NCI-H524 treated with DMSO at 0.1 percent for 48 hours (cell line): ENCODE measurements at regions not wholly inside any gene's neighbourhood (a gene's known extent, or its start where the extent isn't known, plus 50 kb on each side); places are given as distances from the start of the nearest gene placed in this dataset.

Experiments
- DNase-seq: peaks from one replicate; lab custom pipeline; 2025; lab: John Stamatoyannopoulos, UW

- DNase-seq, result no peak
Measured at GRCh38 chr3:21140785-21141184, 610.2 kb downstream of the ZNF385D start.

- no peak for DNase-seq
Measured at GRCh38 chr3:21138085-21138484, 612.9 kb downstream of the ZNF385D start.

GRCh38 chr3:21132896-21133295 is 618.1 kb downstream of the ZNF385D start:
- no peak for DNase-seq

- no peak for DNase-seq
Measured at GRCh38 chr3:21120826-21121225, 630.2 kb downstream of the ZNF385D start.

- no peak for DNase-seq
Measured at GRCh38 chr3:21117370-21117769, 633.6 kb downstream of the ZNF385D start.

DNA sequence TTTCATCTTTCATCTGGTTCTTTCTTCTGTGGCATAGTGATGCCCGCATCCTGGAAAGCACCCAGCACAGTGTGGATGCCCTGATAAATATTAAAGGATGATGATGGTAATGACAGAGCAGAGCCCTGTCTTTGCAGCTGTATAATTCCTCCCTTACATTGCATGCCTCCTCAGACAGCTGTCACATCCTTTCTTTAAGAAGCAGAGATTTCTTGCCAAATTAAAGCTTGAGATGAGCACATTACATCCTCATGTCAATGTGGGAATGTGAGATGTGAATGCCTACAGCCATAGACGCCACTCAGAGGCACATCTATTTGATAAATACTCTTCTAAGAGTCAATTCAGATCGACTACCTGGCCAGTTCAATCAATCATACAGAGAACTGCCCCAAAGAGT is 642.0 kb downstream of the ZNF385D start:
- no peak for DNase-seq

DNA sequence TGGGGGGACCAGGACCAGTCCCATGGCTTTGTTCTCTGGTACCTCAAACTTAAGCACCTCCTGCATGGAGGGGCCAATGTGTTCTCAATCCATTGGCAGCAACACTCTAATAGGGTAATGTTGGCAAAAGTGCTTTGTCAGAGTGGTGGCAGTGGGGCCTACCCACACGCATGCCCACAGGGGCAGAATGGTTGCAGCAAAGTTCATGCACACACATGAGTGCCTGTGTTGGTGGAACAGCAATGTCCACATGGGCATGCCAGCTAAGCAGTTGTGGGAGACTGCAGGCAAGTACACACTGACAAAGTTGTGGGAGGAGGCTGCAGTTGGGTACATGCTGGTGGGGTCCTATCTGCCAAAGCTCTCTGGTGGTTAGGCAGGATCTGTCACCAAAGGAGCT is 645.2 kb downstream of the ZNF385D start:
- no peak for DNase-seq

DNA sequence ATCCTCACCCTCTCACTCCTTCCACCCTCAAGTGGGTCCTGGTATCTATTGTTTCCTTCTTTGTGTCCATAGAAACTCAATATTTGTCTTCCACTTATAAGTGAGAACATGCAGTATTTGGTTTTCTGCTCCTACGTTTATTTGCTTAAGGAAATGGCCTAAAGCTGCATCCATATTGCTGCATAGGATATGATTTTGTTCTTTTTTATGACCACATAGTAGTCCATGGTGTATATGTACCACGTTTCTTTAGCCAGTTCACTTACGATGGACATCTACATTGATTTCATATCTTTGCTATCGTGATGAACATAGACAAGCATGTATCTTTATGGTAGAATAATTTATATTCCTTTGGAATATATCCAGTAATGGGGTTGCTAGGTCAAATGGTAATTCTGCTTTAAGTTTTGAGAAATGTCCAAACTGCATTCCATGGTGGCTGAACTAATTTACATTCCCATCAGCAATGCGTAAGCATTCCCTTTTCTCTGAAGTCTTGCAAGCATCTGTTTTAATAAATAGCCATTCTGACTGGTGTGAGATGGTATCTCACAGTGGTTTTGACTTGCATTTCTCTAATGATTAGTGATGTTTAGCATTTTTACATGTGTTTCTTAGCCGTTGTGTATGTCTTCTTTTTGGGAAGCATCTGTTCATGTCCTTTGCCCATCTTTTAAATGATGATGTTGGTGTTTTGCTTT is 650.2 kb downstream of the ZNF385D start:
- no peak for DNase-seq

DNA sequence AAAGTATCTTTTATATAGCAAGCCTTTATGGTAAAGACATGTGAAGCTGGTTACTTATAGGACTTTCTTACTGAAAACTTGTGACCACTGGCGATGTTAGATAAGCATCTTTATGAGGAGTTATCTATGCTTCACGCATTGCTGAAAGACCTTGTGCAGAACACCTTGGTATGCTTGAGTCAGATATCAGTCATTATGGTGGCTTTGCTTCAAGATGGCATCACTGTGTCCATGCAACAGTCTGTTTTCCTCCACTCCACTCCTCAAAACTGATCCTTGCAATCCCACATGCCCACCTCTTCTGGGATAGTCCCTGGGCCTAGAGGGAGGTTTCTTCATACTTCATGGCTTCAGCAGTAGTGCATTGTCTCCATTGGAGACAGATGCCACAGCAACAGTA is 656.3 kb downstream of the ZNF385D start:
- DNase-seq, result no peak

DNA sequence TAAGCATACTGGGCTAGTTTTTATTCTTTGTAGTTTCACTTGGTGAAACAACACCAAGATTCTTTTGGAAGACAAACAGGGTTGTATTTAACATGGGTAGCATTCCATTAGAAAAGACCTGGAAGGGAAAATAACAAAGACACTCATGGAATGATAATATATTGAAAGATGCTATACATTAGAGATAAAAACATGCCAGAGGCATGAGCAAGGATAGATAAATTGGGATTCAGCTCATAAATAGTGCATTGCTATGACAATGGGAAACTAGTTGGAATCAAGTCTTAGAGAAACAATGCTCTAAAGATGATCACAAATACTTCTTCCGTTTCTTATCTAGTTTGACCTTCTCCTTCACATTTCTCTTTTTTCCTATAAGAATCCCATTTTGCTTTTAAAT is 677.4 kb downstream of the ZNF385D start:
- DNase-seq, result no peak

GRCh38 chr3:21067031-21067813 is 683.8 kb downstream of the ZNF385D start:
- no peak for DNase-seq

DNA sequence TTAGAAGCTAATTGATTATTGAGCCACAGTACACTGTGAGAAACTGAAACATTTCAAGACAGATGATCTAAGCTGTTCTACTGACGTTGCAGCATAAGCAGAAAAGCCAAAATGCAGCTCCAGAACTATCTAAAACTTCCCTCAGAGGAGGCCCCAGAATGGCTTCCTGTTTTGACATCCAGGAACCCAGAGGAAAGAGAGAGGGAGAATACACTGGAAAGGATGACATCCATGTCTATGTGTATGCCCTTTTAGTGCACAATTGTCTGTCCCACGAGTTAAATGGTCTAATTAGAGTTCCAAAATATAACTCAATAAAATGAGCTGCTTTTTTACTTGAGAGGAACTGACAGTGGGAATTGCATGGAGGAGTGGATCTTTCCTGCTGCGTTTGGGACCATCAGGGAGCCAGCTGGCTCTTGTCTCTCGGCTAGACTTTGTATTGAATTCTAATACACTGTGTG is 688.1 kb downstream of the ZNF385D start:
- no peak for DNase-seq

DNA sequence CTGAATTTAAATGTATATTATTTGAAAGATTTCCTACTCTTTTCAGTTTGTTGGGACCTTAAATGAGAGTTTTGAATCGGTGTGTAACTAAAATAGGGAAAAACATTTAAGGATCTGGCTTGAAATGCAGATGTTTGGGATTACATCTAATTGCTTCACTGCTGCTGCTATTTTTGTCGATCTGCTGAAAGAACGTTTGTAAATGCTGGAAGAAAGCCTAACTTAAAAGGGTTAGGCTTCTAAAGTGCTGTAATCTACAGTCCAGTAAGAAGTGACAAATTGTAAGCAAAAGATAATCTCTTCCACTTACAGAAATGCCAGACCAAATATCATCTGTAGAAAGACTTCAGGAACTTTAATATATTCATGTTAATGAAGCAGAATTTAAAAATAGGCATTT is 691.6 kb downstream of the ZNF385D start:
- no peak for DNase-seq

GRCh38 chr3:21056293-21056692 is 694.7 kb downstream of the ZNF385D start:
- no peak for DNase-seq

DNA sequence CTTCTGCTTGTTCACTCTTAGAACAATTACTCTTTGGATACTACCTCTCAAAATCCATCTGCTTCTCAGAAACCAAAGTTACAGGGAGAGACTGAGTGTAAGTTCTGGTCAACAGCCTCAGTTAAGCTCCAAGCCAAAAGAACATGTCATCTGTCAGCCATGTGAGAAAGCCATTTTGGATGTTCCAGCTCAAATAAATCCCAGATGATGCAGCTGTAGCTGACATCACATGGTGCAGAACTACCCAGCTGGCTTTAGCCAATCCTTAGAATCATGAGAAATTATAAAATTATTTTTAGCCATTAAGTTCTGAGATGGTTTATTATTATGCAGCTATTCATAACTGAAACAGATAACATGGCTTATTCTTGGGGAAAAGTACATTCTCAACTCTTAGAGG is 696.0 kb downstream of the ZNF385D start:
- DNase-seq, result no peak

DNA sequence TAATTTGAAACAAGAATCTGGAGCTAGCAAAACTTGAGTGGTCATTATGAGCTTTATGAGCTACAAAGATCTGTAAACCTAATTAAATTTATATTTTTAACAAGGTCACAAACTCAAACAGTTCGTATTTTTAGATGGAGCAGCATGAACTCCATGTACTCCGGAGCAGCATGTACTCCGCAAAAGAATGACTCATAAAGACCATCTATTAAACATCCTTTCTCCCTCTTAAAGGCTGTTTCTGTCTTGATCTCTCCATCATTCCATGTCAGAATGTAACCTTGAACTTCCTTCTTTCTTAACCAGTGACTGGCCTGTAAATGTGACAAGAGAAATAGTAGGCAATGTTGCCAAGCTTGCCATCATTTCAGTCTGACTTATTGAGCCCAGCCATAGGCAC is 696.9 kb downstream of the ZNF385D start:
- DNase-seq, result no peak

DNA sequence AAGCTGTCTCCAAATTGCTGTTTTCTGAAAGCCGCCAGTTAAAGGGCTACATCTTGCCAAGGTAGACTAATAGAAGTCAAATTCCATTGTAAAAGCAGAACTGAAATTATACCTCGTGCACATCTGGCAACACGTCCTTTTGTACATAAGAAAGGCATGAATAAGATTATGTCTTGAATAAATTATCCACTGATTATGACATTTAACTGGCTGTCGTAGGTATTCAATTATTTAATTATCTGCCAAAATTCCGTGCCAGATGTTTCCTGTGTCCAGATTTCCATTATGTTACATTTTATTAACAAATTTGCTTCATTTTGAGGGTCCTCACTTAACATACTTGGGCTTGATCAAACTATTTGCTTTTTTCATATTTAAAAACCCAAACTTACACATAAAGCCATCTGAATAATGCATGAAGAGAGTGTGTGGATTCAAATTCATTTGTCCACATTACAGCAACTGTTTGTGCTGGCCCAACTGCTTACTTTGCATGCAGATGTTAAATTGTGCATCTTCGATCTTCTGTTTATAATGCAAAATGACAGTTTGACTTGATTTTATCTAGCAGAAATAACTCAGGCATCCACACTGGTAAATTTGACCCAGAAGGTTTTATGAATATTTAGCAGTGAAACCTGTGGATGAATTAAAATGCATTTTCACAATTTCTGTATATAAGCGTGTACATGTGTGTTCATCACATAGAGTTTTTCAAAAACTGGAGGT is 701.5 kb downstream of the ZNF385D start:
- no peak for DNase-seq

- DNase-seq, result no peak
Measured at GRCh38 chr3:21043139-21043538, 707.9 kb downstream of the ZNF385D start.

GRCh38 chr3:21042184-21042583 is 708.8 kb downstream of the ZNF385D start:
- no peak for DNase-seq

DNA sequence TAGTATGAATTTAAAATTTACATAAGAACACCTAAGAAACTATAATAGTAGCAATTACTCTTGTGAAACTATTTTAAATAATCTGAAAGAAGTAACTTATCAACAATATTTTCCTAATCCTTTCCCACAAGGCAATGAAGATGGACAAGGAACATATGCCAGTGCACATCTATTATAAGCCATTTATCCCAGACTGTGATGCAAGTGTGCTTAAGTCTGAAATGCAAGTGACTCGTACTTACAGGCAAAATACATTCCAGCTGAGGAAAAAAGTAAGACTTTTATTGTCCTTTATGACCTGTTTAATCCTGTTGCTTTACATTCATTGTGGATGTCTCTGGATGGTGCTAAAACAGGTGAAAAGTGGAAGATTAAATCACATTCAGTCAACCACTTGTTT is 709.4 kb downstream of the ZNF385D start:
- no peak for DNase-seq

GRCh38 chr3:21036888-21037287 is 714.1 kb downstream of the ZNF385D start:
- DNase-seq, result no peak

DNA sequence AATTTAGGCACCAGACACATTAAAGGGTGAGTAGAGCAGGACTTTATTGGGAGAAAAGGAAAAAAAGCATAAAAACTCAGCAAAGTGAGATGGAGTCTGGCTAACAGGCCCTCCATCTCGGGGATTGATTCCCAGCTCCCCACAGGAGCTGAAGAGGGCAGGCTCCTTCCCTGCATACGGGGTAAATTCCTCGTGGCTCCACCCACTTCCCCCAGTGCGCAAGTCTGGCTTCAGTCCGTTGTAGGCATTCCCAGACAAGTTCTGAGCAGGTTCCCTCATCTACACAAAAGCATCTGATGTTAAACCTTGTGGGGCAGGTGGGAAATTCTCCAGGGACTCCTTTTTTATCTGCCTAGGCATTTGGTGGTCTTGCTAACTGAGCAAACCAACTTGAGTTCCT is 722.6 kb downstream of the ZNF385D start:
- DNase-seq, result no peak

DNA sequence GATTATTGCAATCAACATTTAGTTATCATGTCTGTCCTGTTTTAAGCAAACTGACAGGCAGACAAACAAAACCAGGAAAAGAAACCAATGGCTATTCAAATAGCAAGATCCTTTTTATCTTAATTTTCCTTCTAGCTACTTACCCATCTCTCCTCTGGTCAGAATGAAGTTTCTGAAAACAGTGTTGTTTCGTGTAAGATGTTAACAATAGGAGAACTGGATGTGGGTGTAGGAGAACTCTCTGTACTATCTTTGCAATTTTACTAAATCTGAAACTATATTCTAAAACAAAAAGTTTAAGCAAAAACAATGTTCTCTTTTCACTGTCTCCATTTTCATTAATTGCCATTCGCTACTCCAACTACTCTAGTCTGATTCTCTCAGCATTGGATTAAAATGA is 726.4 kb downstream of the ZNF385D start:
- DNase-seq, result no peak
